KG1 (cell line): ENCODE measurements at regions not wholly inside any gene's neighbourhood (a gene's known extent, or its start where the extent isn't known, plus 50 kb on each side); places are given as distances from the start of the nearest gene placed in this dataset.
"Not testable (repeated sequence)": the region's sequence is repeated elsewhere in the genome, so short reads cannot be mapped to it uniquely, and the experiment has no call there.

Experiments
- DNase-seq: peaks from one replicate; lab custom pipeline; 2025; lab: John Stamatoyannopoulos, UW

DNA sequence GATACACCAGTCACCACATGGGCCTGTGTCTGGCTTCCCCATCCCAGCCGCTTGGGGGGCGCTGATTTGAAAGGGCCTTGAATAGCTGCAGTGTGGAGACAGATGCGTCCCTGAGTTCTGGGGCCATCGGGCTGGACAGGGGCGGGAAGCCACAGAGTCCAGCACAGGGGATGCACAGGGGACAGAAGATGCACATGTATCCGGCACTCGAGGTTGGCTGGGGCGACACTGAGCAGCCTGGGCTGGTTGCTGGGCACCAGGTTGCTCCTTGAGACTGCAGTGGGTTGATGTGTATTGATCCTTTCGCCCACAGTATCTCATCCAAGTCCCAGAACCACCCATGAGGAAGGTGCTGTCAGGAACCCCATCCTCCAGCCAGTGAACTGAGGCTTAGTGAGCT, 99.3 kb upstream of the SYT13 start:
- no peak for DNase-seq

DNA sequence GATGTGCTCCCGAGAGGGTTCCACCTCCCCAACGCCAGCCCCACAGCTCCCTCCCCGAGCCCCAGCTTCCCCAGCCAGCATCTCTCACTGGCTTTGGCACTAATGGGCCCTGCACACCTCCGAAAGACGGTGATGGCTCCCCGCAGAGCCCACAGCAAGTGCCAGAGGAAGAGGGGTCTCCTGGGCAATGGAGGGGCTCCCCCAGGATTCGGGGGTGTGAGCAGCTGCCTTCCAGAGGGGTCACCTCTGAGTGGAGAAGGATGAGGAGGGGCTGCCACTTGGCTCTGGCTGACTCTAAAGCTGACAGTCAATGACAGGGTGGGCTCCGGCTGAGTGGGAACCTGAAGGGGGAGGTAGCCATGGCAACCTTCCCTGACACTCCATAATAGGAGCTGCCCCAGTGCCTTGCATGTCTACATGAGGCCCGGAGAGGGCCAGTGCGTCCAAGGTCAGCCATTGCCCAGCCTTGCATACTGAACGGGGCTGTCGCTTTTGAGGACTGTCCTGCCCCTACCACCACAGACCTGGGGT, 98.6 kb upstream of the SYT13 start:
- DNase-seq, result no peak

DNA sequence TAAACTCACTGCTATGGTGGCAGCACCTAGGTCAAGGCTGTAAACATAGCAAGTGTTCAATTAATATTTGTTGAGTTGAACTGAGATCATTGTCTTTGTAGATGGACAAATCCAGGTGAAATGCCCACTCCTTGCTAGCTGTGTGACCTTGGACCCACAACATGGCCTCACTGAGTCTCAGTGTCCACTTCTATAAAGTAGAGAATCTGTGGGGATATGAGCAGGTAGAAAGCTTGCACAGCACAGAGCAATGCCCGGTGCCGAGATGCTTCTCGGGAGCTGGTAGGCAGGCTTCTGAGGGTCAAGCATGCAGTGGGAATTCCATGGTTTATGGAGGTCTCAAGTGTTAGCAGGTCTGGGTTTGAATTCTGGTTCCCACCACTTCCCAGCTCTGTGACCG, 97.9 kb upstream of the SYT13 start:
- DNase-seq, result no peak

DNA sequence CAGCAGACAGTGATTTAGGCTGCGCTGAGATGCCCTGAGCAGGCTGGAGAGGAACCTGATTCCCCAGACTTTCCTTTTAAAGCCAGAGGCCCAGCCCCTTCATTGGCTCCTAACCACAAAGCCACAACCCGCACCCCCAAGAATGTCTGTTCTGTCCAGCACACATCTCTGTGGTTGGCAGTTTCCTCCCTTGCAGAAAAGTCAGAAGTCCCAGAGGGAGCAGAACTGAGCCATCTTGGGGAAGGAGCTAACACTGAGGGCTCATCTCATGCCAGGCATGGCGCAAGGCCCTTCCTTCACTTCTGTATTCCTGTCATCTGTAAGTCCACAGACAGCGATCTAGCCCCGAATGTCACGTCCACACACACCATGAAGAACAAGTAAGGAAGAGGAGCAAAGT, 97.1 kb upstream of the SYT13 start:
- peak; percentile 42 for DNase-seq

- DNase-seq, result no peak
Observed at GRCh38 chr11:45382133-45382878, 96.2 kb upstream of the SYT13 start.

GRCh38 chr11:45379162-45379863, 93.2 kb upstream of the SYT13 start:
- no peak for DNase-seq

DNA sequence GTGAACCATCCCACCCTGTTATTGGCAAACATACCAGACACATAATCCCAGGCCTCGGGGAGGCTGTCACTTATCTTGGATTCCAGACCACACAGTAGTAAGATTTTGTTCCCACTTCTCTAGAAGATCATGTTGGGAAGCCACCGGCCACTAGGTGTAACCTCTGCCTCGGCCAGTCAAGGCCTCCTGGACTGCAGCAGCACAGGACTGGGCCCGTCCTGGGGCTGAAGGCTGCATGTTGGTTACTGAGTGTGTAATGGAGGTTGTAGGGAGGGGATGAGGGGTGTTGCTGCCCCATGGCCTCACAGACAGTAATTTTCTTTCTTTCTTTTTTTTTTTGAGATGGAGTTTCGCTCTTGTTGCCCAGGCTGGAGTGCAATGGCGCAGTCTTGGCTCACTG, 92.4 kb upstream of the SYT13 start:
- DNase-seq, result no peak

DNA sequence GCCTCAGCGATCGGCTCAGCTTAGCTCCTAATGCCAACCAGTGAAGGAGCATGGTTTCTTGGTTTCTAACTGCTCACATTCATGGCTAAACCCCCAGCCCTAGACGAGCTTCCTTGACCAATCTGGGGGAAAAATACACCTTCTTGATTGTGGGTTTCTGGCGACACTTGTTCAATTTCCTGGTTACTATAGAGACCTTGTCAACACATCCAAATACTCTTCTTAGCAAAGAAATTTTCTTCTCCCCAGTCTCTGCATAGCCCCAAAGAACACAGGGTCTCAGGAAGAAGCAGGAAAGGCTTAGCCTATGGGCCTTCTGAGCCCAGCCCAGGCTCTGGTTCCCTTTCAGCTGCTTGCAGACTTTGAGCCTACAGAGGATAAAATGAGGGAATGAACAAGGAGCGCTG, 88.5 kb upstream of the SYT13 start:
- no peak for DNase-seq

GRCh38 chr11:45374130-45374529, 88.0 kb upstream of the SYT13 start:
- no peak for DNase-seq

GRCh38 chr11:45373506-45374035, 87.4 kb upstream of the SYT13 start:
- no peak for DNase-seq

DNA sequence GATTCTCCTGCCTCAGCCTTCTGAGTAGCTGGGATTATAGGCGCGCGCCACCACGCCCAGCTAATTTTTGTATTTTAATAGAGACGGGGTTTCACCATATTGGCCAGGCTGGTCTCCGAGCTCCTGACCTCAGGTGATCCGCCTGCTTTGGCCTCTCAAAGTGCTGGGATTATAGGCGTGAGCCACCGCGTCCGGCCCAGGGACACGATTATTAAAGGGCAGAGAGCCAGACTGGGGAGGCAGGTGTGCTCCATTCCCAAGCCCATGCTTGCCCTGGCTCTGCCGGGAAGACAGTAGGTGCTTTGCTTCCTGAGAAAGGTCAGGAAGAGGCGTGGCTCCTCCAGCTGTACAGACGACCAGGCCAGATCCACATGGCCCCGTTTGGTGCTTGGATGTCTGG, 86.3 kb upstream of the SYT13 start:
- not testable (repeated sequence) for DNase-seq

DNA sequence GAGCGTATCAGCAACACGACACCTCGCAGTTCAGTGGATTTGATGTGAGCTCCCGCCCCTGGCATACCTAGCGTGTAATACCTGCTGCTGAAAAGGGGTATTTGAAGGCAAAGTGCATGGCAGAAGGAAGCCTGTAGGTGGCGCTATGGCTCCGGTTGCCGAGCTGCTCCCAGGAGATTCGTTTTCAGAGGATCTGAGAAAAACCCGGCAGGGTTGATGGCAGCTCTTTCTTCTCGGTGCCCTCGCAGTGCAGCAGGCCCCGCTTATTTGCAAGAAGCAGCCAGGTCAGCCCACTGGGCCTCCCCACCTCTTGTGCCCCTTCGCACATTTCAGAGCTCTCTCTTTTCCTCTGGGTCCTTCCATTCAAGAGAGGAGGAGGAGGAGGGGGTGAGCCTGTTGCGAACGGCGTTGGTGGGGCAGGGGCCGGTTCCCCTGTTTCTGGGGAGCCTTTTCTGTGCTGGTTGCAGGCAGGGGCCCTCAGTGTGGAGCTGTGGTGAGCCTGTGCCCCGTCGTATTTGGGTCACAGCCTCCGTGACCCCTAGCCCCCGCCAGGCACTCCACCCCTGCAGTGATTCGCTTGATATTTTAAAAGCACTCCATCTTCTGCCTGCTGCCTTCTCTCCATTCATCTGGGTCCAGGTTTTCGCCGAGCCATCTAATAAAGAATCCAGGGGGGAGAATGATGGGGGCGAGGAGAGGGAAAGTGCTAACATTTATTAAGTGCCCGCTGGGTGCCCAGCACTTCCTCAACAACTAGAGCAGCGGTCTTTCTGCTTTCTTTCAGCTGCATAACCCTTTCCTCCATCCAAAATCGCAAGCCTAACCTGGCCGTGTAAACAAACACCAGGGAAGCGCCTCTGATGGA, 85.3 kb upstream of the SYT13 start:
- DNase-seq, result peak; percentile 26

- no peak for DNase-seq
Observed at GRCh38 chr11:45369313-45369712, 83.2 kb upstream of the SYT13 start.

- DNase-seq, result no peak
Observed at GRCh38 chr11:45368697-45369096, 82.6 kb upstream of the SYT13 start.

- no peak for DNase-seq
Observed at GRCh38 chr11:45366619-45367190, 80.6 kb upstream of the SYT13 start.

GRCh38 chr11:45365961-45366618, 79.9 kb upstream of the SYT13 start:
- DNase-seq, result no peak

DNA sequence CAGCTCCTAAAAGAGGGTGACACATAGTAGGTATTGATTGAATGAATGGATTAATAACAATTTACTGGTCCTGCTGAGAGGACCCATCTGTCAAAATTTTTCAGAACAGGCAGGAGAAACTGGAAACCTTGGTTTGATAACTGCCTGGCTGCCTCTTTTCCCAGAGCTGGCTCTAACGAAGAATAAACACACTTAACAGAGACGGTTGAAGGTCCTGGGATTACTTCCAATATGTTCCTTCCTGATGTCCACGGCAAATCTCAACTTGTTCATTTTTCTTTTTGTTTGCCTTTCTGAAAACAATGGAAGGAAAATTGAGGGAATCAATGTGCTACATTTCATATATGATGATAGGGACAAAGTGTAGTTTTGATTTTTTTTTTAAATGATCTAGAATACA, 76.5 kb upstream of the SYT13 start:
- DNase-seq, result no peak

DNA sequence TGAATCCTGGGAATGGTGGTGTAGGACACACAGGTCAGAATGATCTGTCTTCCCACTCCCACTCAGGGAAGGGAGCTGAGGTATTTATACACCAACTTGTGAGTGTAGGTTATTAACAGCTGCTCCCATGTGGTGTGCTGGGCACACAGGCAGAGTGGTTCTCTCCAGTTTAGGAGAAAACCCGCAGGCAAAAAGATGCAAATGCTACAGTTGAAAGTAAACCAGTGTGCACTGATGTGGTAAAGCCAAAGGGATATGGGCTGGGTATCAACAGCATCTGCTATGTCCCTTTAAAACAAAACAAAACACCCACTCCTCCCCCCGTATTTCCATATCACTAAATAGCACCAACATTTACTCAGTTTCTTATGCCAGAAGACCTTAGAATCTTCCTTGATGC, 75.4 kb upstream of the SYT13 start:
- DNase-seq, result no peak

DNA sequence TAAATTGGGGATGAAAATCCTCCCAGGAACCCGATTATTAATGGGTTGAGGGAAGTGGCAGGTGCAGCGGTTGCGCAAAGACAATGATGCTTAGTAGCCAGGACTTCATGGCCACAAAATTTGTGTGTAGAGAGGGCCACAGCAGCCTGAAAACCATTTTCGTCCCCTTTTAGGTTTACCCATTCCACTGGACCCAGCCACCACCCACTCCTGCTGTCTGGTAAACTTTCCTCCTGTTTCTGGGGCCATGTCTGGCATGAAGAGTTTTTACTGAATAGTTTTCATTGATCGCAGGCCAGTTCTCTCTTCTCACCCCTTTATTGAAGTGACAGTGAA, 69.5 kb upstream of the SYT13 start:
- DNase-seq, result no peak

- peak; percentile 17 for DNase-seq
Observed at GRCh38 chr11:45354976-45355705, 69.0 kb upstream of the SYT13 start.

GRCh38 chr11:45348729-45349128, 62.6 kb upstream of the SYT13 start:
- DNase-seq, result no peak
